Effector memory CD4-positive, alpha-beta T cell (primary cell): ENCODE measurements at regions not wholly inside any gene's neighbourhood (a gene's known extent, or its start where the extent isn't known, plus 50 kb on each side); places are given as distances from the start of the nearest gene placed in this dataset.

Experiments used
- DNase-seq, 3 donors: peaks; one replicate each; pipeline ENCODE4 v3.0.0-alpha.2; 2020
- H3K27ac ChIP-seq: 2 replicates; pipeline ENCODE4 v1.7.0; 2013; ENCODE audit warnings: mild to moderate bottlenecking, low read length, moderate library complexity; ENCODE audit not compliant: insufficient read depth, poor library complexity, severe bottlenecking
- H3K27me3 ChIP-seq: replicated peaks from 2 replicates; pipeline ENCODE4 v1.7.0; 2013; ENCODE audit warnings: mild to moderate bottlenecking, low read length; ENCODE audit not compliant: insufficient read depth, control insufficient read depth, poor library complexity, severe bottlenecking
- H3K36me3 ChIP-seq: 2 replicates; pipeline ENCODE4 v1.7.0; 2013; ENCODE audit warnings: mild to moderate bottlenecking, low read length, moderate library complexity; ENCODE audit not compliant: control insufficient read depth, insufficient read depth
- H3K4me1 ChIP-seq: 2 replicates; pipeline ENCODE4 v1.7.0; 2013; ENCODE audit warnings: low read length, mild to moderate bottlenecking; ENCODE audit not compliant: control insufficient read depth, insufficient read depth, poor library complexity, severe bottlenecking
- H3K4me3 ChIP-seq: 2 replicates; pipeline ENCODE4 v1.7.0; 2013; ENCODE audit warnings: low read length, low read depth, mild to moderate bottlenecking; ENCODE audit not compliant: insufficient read depth, poor library complexity, severe bottlenecking
- H3K9me3 ChIP-seq: 2 replicates; pipeline ENCODE4 v1.7.0; 2013; ENCODE audit warnings: mild to moderate bottlenecking, low read length, moderate library complexity; ENCODE audit not compliant: control insufficient read depth

DNA sequence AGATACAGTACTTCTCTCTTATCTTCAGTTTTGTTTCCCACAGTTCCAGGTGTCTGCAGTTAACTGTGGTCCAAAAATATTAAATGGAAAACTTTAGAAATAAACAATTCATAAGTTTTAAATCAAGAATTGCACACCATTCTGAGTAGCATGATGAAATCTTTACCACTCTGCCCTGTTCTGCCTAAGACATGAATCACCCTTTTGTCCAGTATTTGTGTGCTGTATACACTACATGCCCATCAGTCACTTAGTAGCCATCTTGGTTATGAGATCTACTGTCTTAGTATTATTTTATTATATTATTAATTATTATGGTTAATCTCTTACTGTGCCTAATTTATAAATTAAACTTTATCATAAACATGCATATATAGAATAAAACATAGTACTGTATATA, 279.0 kb downstream of the OGFRL1 start:
- no peaks in the 10 kb centered on the region for H3K9me3 ChIP-seq

DNA sequence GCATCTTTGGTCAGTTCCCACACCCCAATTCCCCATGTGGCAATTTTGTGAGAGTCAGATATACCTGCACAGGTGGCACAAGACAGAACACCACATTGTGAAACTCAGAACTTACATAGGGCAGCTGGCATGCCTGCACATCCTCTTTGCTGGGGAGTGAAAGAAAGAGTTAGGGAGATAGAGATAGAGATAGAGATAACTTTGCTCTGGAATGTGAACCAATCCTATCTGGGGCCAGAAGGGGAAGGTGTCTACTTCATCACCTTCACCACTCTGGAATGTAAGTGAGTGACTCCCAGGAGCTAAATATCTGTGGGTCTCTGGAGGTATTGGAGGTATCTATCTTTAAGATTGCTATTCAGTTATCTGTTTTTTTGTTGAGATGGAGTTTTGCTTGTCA, 289.2 kb downstream of the OGFRL1 start:
- no peaks in the 10 kb centered on the region for H3K9me3 ChIP-seq
- no peak overlapping the region for H3K27ac ChIP-seq
- H3K27me3 ChIP-seq = no peaks in the 10 kb centered on the region
- no peaks in the 10 kb centered on the region for H3K4me1 ChIP-seq
- DNase-seq = no peak
- no peak overlapping the region for H3K4me3 ChIP-seq
- H3K36me3 ChIP-seq = no peaks in the 10 kb centered on the region

More for the DNA sequence above, 279.0 kb downstream of the OGFRL1 start:
- H3K4me3 ChIP-seq = no peak overlapping the region
- H3K27me3 ChIP-seq = no peaks in the 10 kb centered on the region
- DNase-seq = no peak
- no peak overlapping the region for H3K27ac ChIP-seq
- H3K36me3 ChIP-seq = no peaks in the 10 kb centered on the region
- no peaks in the 10 kb centered on the region for H3K4me1 ChIP-seq

DNA sequence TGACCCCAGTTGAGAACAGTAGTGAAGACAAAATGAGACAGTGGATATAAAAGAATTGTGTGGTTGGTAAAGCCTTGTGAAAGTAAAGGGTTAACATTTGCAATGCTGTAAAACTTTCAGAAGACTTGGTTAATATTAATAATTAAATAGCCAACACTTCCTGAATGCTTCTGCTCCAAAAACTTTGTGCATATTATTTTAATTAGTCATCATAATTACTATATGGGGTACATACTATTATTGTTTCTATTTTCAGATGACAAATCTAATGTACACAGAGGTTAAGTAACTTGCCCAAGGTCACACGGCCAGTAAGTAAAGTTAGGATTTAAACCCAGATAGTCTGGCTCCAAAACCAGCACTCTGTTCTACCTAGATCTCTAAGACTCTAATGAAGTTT, 291.3 kb downstream of the OGFRL1 start:
- H3K4me1 ChIP-seq = no peaks in the 10 kb centered on the region
- H3K4me3 ChIP-seq = no peak overlapping the region
- H3K36me3 ChIP-seq = no peaks in the 10 kb centered on the region
- H3K27me3 ChIP-seq = no peaks in the 10 kb centered on the region
- H3K27ac ChIP-seq = no peak overlapping the region
- no peak for DNase-seq
- H3K9me3 ChIP-seq = no peaks in the 10 kb centered on the region

DNA sequence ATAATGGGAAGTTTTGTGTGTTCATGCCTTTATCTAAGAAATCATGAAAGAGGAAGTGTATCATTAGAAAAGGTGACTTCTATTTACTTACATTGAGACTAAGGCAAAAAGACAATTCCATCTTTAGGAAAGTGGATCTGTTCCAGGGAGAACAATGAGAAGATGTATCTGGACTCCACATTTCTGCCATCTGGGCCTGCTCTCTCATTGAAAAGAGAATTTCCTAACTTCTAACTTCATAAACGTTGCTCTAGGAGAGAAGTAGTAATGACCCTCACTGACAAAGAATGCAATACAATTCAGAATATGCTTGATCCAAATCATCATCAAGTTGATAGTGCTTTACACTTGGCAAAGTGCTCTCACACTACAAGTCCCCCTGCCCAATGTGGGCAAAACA, 294.2 kb downstream of the OGFRL1 start:
- Histone ChIP-seq H3K4me1 (no peaks in the 10 kb centered on the region), H3K27me3 (no peaks in the 10 kb centered on the region), H3K4me3 (no peak overlapping the region), H3K9me3 (no peaks in the 10 kb centered on the region), H3K36me3 (no peaks in the 10 kb centered on the region), H3K27ac (no peak overlapping the region)
- no peak for DNase-seq

DNA sequence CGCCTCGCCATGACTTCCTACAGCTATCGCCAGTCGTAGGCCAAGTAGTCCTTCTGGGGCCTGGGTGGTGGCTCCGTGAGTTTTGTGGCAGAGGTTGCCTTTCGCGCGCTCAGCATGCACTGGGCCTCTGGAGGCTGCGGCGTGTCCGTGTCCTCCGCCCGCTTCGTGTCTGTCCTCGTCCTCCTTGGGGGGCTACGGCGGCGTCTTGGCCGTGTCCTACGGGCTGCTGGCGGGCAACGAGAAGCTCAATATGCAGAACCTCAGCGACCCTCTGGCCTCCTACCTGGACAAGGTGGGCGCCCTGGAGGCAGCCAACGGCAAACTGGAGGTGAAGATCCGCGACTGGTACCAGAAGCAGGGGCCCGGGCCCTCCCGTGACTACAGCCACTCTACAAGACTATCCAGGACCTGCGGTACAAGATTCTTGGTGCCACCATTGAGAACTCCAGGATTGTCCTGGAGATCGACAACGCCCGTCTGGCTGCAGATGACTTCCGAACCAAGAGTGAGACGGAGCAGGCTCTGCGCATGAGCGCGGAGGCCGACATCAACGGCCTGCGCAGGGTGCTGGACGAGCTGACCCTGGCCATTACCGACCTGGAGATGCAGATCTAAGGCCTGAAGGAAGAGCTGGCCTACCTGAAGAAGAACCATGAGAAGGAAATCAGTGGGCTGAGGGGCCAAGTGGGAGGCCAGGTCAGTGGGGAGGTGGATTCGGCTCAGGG, 296.3 kb downstream of the OGFRL1 start:
- no peaks in the 10 kb centered on the region for H3K36me3 ChIP-seq
- no peak overlapping the region for H3K4me3 ChIP-seq
- H3K27ac ChIP-seq = no peak overlapping the region
- H3K9me3 ChIP-seq = no peaks in the 10 kb centered on the region
- no peaks in the 10 kb centered on the region for H3K27me3 ChIP-seq
- no peaks in the 10 kb centered on the region for H3K4me1 ChIP-seq
- no peak for DNase-seq

DNA sequence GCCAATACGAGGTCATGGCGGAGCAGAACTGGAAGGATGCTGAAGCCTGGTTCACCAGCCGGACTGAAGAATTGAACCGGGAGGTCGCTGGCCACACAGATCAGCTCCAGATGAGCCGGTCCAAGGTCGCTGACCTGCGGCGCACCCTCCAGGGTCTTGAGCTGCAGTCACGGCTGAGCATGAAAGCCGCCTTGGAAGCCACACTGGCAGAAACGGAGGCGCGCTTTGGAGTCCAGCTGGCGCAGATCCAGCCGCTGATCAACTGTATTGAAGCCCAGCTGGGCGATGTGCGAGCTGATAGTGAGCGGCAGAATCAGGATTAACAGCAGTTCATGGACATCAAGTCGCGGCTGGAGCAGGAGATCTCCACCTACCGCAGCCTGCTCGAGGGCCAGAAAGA, 296.9 kb downstream of the OGFRL1 start:
- Histone ChIP-seq H3K27ac (no peak overlapping the region), H3K36me3 (no peaks in the 10 kb centered on the region), H3K9me3 (no peaks in the 10 kb centered on the region), H3K4me1 (no peaks in the 10 kb centered on the region), H3K27me3 (no peaks in the 10 kb centered on the region), H3K4me3 (no peak overlapping the region)
- DNase-seq = no peak

DNA sequence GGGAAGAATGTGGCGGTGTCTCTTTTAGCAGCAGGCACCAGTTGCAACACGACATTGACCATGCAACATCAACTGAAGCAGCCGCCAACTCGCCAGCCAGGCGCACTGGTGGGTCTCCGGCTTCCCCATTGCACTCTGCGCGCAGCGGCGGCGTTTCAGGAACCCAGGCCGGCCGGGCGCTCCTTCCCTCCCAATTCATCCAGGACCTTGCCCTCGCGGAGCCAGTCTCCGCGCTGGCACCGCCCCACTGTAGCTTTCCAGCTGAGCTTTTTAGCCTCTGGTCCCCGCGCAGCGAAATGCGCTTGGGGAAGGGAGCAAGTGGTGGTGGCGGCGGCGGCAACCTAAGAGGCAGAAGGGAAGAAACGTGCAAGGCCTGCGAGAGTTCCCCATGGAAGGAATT, 297.9 kb upstream of the RIMS1 start:
- no peaks in the 10 kb centered on the region for H3K9me3 ChIP-seq
- no peak for DNase-seq
- H3K27ac ChIP-seq = no peak overlapping the region
- no peaks in the 10 kb centered on the region for H3K36me3 ChIP-seq
- no peak overlapping the region for H3K4me3 ChIP-seq
- no peaks in the 10 kb centered on the region for H3K27me3 ChIP-seq
- no peaks in the 10 kb centered on the region for H3K4me1 ChIP-seq

DNA sequence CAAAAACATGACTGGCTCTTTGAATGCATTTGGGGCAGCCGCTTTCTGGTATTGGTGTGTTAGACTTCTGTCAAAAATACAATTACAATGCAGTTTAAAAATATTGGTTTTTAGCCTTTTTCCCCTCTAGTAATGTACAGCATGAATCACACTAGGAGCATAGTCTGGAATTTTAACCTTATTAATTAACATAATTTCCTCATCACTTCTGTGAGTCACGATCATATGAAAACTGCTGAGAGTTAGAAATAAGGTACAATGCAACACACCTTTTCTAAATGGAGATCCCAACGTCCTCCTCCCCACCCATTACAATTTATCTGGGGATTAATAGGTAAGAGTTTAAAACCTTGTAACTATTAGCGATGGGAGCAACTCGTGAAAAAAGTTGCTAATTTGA, 297.1 kb upstream of the RIMS1 start:
- Histone ChIP-seq H3K9me3 (no peaks in the 10 kb centered on the region), H3K4me1 (no peaks in the 10 kb centered on the region), H3K27ac (no peak overlapping the region), H3K36me3 (no peaks in the 10 kb centered on the region), H3K4me3 (no peak overlapping the region), H3K27me3 (no peaks in the 10 kb centered on the region)
- no peak for DNase-seq

DNA sequence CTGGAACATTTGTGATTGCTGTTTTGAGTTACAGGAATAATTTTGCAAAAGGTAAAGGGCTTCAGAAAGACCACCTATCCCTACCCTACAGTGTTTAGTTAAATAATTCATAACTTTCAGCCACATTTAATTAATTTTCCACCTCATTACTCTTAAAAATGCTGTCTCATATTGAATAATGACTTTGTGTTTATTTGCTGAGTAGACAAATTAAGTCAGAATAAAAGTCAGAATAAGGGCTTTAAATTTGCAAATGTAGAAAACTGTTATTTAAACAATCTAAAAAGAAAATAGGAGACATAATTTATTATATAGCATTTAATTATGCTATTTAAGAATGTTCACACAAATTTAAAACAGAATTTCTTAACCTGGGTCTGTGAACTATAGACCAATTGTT, 293.7 kb upstream of the RIMS1 start:
- DNase-seq = no peak
- H3K4me1 ChIP-seq = no peaks in the 10 kb centered on the region
- H3K4me3 ChIP-seq = no peak overlapping the region
- no peaks in the 10 kb centered on the region for H3K36me3 ChIP-seq
- H3K9me3 ChIP-seq = no peaks in the 10 kb centered on the region
- no peaks in the 10 kb centered on the region for H3K27me3 ChIP-seq
- no peak overlapping the region for H3K27ac ChIP-seq

DNA sequence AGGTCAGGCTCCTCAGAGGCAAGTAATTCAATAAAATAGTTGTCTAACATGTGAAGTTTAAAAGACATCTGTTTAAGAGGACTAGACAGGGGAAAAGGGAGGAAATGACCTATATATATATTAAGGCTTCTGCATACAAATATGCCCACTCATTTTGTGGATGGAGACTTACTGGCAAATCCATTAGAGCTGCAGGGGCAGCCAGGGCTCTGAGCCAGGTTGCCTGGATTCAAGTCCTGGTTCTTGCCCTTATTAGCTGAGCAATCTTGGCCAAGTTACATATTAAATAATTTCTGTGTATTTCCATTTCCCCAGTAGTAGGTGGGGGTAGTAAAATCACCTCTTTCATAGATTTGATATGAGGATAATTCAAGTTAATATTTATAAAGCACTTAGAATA, 287.0 kb upstream of the RIMS1 start:
- Histone ChIP-seq H3K27me3 (no peaks in the 10 kb centered on the region), H3K9me3 (no peaks in the 10 kb centered on the region), H3K36me3 (no peaks in the 10 kb centered on the region), H3K4me1 (no peaks in the 10 kb centered on the region), H3K27ac (no peak overlapping the region), H3K4me3 (no peak overlapping the region)
- DNase-seq = no peak
